ENCODE measurements at regions not wholly inside any gene's neighbourhood (a gene's known extent, or its start where the extent isn't known, plus 50 kb on each side); places are given as distances from the start of the nearest gene placed in this dataset.
"Not testable (repeated sequence)": the region's sequence is repeated elsewhere in the genome, so short reads cannot be mapped to it uniquely, and the experiment has no call there.

- no peak for FAIRE-seq
- DNase-seq (ENCODE audit: insufficient read length, low spot score) = no peak
- TF ChIP-seq POLR2A (IDR thresholded peaks at IDR 0.05; ENCODE audit: low read depth, low read length) = no peak
Measured at GRCh38 chr14:39563361-39563760, 131.1 kb upstream of the FBXO33 start.

- no peak for FAIRE-seq
- no peak for DNase-seq (ENCODE audit: insufficient read length, low spot score)
- no peak for TF ChIP-seq POLR2A (IDR thresholded peaks at IDR 0.05; ENCODE audit: low read depth, low read length)
Measured at GRCh38 chr14:39562175-39562574, 129.9 kb upstream of the FBXO33 start.

GRCh38 chr14:39558525-39558924, 126.3 kb upstream of the FBXO33 start:
- TF ChIP-seq POLR2A (IDR thresholded peaks at IDR 0.05; ENCODE audit: low read depth, low read length) = no peak
- DNase-seq (ENCODE audit: insufficient read length, low spot score) = no peak
- no peak for FAIRE-seq

- FAIRE-seq = no peak
- DNase-seq (ENCODE audit: insufficient read length, low spot score) = no peak
- TF ChIP-seq POLR2A (IDR thresholded peaks at IDR 0.05; ENCODE audit: low read depth, low read length) = no peak
Measured at GRCh38 chr14:39555749-39556148, 123.5 kb upstream of the FBXO33 start.

GRCh38 chr14:39554576-39554975, 122.3 kb upstream of the FBXO33 start:
- TF ChIP-seq POLR2A (IDR thresholded peaks at IDR 0.05; ENCODE audit: low read depth, low read length) = no peak
- FAIRE-seq = no peak
- DNase-seq (ENCODE audit: insufficient read length, low spot score) = no peak

- TF ChIP-seq POLR2A (IDR thresholded peaks at IDR 0.05; ENCODE audit: low read depth, low read length) = no peak
- DNase-seq (ENCODE audit: insufficient read length, low spot score) (no peak), FAIRE-seq (no peak)
Measured at GRCh38 chr14:39548358-39548757, 116.1 kb upstream of the FBXO33 start.

- no peak for TF ChIP-seq POLR2A (IDR thresholded peaks at IDR 0.05; ENCODE audit: low read depth, low read length)
- DNase-seq (ENCODE audit: insufficient read length, low spot score) = no peak
- FAIRE-seq = no peak
Measured at GRCh38 chr14:39547845-39548244, 115.6 kb upstream of the FBXO33 start.

- FAIRE-seq (no peak), DNase-seq (ENCODE audit: insufficient read length, low spot score) (no peak)
- no peak for TF ChIP-seq POLR2A (IDR thresholded peaks at IDR 0.05; ENCODE audit: low read depth, low read length)
Measured at GRCh38 chr14:39505812-39506211, 73.6 kb upstream of the FBXO33 start.

GRCh38 chr14:39500253-39500652, 68.0 kb upstream of the FBXO33 start:
- TF ChIP-seq POLR2A (IDR thresholded peaks at IDR 0.05; ENCODE audit: low read depth, low read length) = no peak
- FAIRE-seq (no peak), DNase-seq (ENCODE audit: insufficient read length, low spot score) (no peak)

GRCh38 chr14:39499514-39499913, 67.3 kb upstream of the FBXO33 start:
- DNase-seq (ENCODE audit: insufficient read length, low spot score) = no peak
- no peak for TF ChIP-seq POLR2A (IDR thresholded peaks at IDR 0.05; ENCODE audit: low read depth, low read length)

GRCh38 chr14:39497677-39498076, 65.4 kb upstream of the FBXO33 start:
- not testable (repeated sequence) for DNase-seq (ENCODE audit: insufficient read length, low spot score); FAIRE-seq

More at GRCh38 chr14:39499514-39499913, 67.3 kb upstream of the FBXO33 start:
- no peak for FAIRE-seq

GRCh38 chr14:39492267-39492666, 60.0 kb upstream of the FBXO33 start:
- peak; percentile 70 for FAIRE-seq
- no peak for TF ChIP-seq POLR2A (IDR thresholded peaks at IDR 0.05; ENCODE audit: low read depth, low read length)
- DNase-seq (ENCODE audit: insufficient read length, low spot score) = no peak

GRCh38 chr14:39491134-39491571, 58.9 kb upstream of the FBXO33 start:
- DNase-seq (ENCODE audit: insufficient read length, low spot score) (no peak), FAIRE-seq (peak; percentile 60)
- no peak for TF ChIP-seq POLR2A (IDR thresholded peaks at IDR 0.05; ENCODE audit: low read depth, low read length)

- no peak for TF ChIP-seq POLR2A (IDR thresholded peaks at IDR 0.05; ENCODE audit: low read depth, low read length)
- FAIRE-seq (no peak), DNase-seq (ENCODE audit: insufficient read length, low spot score) (no peak)
Measured at GRCh38 chr14:39488600-39488999, 56.4 kb upstream of the FBXO33 start.

- no peak for FAIRE-seq
- DNase-seq (ENCODE audit: insufficient read length, low spot score) = no peak
- no peak for TF ChIP-seq POLR2A (IDR thresholded peaks at IDR 0.05; ENCODE audit: low read depth, low read length)
Measured at GRCh38 chr14:39483682-39484081, 51.4 kb upstream of the FBXO33 start.
